Embryonic facial prominence (tissue), 1 donor: ENCODE measurements at regions not wholly inside any gene's neighbourhood (a gene's known extent, or its start where the extent isn't known, plus 50 kb on each side); places are given as distances from the start of the nearest gene placed in this dataset.

ENCODE experiments used
- DNase-seq: peaks from one replicate; pipeline ENCODE4 v3.0.0-alpha.2; 2016; ENCODE audit errors: extremely low spot score

DNA sequence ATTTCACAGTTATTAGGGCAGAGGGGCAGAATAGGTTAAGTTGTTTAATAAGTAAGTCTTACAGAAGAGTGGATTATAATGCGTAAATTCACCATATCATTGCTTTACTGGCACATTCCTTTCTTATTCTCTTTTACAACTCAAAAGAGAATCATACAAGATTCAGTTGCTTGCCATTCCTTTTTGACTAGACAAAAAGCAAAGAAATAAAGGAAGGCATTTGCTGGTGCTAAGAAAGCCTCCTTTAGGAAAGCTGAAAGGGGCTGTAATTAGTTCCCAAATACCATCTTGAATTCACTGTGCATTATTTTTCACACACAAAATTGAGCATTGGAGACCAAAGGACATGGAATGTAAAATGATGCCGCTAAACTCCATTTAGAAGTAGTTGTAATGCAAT is 499.3 kb downstream of the NXPH1 start:
- DNase-seq: no peak

GRCh38 chr7:8937204-8937603 is 503.8 kb downstream of the NXPH1 start:
- no peak for DNase-seq

DNA sequence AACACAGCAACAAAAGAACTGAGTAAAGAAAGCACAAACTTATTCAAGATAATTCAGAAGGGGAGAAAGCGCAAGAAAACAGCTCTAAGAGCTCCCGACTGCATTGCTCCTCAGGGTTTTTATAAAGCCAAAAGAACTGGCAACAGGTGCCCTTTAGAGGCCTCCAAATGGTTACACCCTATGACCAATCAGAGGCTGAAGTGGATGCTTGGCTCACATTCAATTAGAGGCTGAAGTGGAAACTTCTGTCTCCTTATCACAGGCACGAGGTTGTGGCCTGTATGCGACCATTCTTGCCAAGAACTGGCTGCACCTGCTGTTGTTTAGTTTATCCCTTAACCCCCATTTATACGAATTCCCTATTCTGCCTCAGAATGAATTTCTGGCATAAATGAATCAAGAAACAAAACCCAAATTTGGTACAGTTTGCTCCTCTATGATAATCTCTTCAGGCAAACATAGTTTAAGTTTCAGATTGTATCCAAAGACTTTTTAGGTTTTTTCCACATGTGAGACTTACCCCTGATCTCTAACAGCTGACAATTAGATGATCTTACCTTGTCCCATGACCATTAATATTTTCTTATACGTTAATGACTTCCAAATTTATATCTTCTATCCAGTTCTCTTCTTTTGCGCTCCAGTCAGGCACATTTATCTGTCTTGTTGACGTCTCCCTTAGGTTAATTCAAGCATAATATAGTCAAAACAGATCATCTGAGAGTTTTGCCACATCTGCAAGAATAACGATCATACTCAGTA is 504.8 kb downstream of the NXPH1 start:
- DNase-seq: no peak

DNA sequence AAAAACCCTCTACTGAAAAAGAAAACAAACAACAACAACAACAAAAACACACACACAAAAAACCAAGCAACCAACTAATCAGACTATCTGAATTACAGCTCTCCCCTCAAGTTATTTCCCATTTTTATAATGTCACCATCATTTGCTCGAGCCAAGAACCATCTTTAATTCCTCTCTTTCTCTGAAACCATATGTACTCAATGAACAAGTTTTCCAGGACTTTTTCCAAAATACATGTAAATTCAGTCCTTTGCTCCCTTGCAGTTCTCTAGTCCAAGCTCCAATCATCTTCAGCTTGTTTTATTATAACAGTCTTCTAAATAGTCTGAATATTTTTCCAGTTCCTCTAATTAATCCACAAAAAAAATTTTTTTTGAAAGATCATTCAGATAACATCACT is 506.0 kb downstream of the NXPH1 start:
- no peak for DNase-seq

DNA sequence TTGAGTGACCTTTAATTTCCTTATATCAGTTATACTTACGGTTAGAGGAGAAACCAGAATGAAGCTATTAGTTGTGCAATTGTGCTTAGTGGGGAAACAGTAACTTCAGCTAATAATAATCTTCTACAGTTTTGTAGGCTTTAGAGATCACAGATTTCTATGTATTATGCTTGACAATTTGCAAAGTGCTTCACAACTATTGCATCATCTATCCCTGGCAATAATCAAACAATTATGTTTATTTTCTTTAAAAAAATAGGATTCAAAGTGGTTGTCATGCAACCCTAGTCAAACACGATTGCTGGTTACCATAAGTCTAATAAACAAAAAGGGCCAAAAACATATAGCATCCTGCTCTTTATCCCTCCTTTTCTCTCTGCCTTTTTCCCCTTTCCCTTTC is 530.3 kb downstream of the NXPH1 start:
- DNase-seq: no peak

DNA sequence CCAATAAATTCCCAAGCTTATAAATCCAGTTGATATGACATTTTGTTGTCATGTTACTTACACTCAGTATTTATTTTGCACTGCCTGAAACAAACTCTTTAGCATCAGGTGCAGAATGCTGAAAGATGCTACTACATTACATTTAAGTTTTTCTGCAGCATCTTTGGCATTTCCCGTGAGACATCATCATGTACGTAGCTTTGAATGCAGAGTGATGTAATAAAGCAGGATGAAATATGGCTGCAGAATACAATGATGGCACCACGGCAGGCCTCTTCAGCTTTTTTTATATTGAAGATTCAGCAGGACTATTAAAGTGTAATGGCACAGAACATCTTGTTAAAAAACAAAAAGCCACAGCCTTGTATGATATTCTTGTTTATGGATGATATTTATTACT is 531.8 kb downstream of the NXPH1 start:
- DNase-seq: no peak

DNA sequence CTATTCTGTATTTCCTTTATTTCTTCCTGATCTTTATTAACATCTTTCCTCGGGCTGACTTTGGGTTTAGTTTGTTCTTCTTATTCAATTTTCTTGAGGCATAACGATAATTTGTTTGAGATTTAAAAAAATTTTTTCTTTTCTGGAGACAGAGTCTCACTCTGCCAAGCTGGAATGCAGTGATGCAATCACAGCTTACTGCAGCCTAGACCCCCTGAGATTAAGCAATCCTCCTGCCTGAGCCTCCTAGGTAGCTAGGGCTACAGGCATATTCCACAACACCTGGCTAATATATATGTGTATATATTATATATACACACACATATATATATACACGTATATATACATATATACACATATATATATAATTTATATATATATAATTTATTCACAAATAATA is 540.2 kb downstream of the NXPH1 start:
- no peak for DNase-seq

DNA sequence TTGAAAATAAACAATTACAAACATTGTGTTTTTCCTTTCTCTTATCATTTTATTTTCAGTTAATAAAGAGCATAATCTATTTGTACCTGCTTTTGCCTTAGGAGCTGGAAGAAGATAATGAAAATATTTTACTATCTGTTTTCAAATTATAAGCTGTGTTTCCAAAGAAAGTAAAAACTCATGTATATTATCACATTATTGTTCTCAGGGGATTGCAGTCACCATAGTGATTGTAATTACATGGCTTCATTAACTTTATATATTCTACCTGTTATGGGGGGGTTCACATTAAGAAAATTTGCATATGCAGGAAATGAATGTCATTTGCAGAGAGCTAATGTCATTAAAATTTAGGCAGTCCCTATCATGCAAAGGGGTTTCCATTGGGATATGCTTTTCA is 542.3 kb downstream of the NXPH1 start:
- DNase-seq: no peak

DNA sequence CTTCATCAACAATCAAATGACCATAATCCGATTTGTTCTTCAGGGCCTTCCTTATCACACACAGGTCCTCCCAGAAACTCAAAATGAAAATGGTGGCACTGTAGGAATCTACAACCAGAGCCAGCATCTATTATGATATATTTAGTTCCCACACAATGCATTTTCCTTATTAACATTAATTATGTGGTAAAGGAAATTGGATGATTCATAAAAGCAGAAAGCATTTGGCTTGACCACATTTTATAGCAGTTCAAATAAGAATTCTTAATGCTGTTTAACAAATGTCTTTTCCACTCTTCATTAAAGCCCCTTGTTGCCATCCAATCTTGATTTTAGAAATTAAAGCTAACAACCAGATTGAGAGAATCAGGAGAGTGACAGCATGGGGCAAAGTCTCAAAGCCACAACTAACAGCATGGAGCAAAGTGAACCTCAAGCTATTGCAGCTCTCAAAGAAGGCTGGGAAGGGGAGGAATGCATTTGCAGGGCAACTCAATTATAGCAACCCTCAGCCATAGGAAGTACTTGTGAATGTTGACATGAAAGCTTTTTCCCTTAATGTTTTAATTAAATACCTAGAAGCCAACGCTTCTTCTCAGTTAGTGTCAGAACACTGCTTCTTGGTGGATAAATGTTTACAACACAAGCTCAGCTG is 549.1 kb downstream of the NXPH1 start:
- DNase-seq: no peak

GRCh38 chr7:8985255-8985654 is 551.8 kb downstream of the NXPH1 start:
- DNase-seq: no peak

- no peak for DNase-seq
Observed at GRCh38 chr7:8988267-8988666, 554.9 kb downstream of the NXPH1 start.

- no peak for DNase-seq
Observed at GRCh38 chr7:8991159-8991558, 557.8 kb downstream of the NXPH1 start.

GRCh38 chr7:8998762-8999161 is 565.4 kb downstream of the NXPH1 start:
- no peak for DNase-seq

DNA sequence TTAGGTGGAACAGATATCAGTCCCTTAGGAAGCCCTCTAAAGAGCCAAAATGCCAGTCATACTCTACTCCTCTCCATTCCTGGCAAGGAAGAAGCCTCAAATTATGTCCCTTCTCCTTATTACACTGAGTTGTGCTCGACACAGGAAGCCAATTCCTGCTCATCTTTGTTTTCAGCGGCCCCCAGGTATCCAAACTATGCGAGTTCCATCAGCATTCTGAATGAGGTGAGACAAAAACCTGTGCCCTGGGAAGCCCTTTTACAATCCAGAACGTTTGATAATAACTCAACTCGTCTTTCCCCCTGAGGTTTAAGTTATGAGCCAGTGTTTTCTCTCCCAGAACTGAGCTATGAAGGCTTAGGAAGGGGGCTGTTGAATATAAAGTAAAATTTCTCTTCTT is 580.5 kb downstream of the NXPH1 start:
- no peak for DNase-seq

DNA sequence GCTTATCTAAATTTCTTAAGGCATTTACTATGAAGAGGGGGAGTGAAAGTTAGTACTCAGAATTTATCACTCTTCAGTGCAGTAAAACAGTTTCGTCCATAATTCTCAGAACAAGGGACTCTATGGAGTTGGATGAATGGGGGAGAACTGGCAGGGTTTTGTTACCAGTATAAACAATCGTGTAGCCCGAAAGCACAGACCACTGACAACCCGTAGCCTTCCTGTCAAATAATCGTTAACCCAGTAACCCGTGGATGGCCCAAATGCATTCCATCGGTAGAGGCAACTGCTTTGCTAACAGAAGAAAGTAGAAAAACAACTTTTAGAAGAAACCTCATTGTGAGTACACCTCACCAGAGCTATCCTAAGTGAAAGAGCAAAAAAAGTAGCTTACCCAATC is 583.9 kb downstream of the NXPH1 start:
- no peak for DNase-seq

- DNase-seq: no peak
Observed at GRCh38 chr7:9022456-9022855, 589.0 kb downstream of the NXPH1 start.

DNA sequence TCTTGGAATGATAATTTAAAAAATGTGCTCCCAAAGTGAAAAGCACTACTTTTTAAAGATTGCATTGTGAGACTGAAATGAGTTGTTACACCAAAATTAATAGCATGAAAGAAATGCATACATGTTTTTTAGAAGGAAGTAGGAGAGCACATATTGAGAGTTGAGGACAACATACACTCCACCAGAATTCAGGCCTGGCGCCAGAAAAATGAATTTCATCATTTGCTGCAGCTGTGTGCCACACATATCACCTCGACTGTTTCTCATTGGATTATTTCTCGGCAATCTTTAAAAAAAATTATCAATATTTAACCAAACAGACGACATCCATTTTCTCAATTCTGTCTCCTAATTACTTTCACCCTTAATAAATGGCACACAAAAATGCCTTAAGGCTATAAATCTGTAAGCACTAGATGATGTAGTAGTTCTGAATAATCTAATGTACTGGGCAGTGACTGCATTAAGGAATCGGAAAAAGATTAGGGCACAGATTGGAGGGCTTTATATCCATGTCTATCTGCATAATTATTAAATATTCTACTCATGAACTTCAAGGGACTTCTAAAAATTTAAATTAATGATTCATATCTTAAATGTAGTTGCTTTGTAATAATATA is 590.4 kb downstream of the NXPH1 start:
- DNase-seq: no peak

DNA sequence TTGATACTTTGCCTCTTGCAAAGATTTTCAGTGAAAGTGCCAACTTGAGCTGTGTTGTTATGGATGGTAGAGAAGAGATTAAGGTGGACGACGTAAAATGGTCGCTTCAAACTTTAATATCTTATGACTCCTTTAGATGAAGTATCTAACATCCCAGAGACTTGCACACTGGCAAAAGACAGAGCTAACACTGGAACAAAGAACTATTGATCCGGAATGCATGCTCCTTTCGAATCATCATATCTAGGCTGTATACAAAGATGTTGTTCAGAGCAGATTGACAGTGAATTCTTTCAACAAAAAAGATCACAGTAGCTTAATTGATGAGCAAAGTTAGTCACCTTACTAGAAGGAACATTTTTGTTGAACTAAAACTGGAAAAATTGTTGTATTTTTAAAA is 592.7 kb downstream of the NXPH1 start:
- DNase-seq: no peak

DNA sequence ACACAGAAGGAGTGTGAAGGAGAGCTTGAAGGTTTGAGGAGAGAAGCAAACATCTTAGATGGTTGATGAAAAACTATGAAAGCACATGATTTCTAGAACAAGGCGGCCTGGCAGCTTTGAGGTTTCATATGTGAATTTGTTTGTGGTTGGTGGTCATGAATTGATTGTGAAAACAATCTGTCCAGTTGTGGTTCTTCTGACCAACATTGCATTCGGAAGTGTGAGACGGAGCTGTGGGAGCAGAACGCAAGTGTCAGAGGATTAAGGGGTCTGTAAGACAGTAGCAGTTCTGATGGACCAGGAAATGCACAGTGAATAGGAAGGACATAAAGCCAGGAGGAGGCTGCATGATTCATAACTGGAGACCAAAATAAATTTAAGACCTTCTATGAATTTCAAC is 594.6 kb downstream of the NXPH1 start:
- DNase-seq: no peak

DNA sequence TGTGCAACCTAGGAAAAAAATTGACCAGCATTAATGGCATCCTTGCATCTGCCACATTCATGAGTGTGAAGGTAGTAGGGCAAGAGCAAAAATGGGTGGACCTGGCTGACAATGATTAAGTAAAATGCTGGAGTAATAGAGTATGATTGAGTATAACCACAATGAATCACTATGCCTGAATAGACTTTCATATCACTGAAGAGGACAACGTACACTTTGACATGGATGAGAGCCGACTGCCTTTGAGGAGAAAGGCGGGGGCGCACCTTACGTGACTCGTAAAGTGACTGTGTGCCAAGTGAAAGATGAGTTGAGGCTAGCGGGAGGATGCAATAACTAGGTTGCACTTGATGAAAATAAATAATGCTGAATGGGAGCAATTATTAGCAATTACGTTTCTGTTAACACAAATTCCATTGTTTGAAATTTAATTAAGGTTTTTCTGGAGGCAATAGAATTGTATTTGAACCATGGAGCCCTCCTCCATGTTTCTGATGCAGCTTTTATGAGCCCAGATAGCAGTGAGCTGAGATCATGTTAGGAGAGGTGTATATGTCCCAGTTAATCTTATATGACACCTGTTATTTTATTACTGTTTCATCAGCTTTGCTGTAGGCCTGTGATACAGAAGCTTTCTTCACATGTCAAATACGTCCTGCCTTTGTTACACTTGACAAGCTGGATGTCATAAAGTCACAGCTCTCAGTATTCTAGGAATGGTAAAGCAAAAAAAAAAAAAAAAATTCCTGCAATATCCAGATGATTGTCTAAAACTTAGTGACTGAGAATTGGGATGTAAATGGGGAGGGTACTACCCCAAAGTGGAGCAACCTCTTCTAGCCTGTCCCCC is 596.5 kb downstream of the NXPH1 start:
- no peak for DNase-seq

DNA sequence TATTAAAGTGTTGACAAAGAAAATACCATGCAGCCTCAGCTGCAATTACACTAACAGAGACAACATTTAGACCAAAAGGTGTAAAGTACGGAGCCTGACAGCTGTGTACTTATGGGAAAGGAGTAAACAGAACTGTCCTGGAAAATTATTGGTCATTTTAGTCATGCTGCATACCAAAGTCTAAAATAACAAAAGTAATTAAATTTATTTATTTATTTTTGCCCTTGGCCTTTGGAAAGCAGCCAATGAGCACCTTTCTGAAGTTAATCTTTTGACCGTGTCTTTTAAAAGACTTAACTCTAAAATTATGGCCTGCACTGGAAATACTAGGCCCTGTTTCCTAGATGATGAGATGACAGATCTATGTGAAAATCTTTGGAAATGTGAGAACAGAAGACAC is 597.6 kb downstream of the NXPH1 start:
- no peak for DNase-seq

DNA sequence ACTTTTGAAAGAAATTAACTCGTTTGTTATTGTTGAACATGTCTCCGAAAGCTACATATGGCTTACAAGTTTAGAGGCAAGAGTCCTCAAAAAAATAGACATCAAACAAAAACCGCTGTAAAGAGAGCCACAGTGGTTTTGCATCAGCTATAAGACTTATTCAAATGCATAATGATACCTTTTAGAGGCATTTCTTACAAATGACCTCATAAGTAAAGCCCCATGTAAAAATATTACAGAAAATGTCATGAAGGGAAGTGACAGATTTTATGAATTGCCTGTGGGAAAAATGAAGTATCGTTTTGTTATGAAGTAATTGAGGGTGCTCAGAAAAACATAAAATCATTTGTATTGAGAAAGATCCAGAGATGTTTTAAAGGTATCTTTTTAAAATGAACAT is 598.0 kb downstream of the NXPH1 start:
- no peak for DNase-seq
